HG03342 (cell line): ENCODE measurements at regions not wholly inside any gene's neighbourhood (a gene's known extent, or its start where the extent isn't known, plus 50 kb on each side); places are given as distances from the start of the nearest gene placed in this dataset.

Experiments
- ATAC-seq: cut with Tn5 transposase; IDR thresholded peaks from one replicate; pipeline ENCODE4 v1.9.1; 2021; ENCODE audit warnings: mild to moderate bottlenecking, moderate library complexity; ENCODE audit not compliant: unreplicated experiment

DNA sequence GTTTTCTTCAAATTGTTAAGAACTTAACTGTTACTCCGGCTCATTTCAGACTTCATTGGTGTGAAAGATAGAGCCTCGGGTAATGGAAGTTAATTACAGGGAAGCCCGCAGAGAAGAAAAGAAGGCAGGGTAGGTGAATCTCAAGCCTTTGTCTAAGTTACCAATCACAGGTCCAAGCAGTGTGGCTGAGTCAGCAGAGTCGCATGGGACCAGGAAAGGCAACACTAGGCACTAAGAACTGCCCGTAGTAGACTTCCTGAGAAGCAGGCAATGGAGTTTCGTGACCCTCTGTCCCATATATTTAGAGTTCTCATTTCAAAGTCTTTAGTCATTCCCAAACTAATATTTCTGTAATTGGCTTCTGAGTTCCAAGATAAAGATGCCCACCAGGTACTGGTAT lies 122.9 kb upstream of the STT3B start:
- ATAC-seq: no peak

DNA sequence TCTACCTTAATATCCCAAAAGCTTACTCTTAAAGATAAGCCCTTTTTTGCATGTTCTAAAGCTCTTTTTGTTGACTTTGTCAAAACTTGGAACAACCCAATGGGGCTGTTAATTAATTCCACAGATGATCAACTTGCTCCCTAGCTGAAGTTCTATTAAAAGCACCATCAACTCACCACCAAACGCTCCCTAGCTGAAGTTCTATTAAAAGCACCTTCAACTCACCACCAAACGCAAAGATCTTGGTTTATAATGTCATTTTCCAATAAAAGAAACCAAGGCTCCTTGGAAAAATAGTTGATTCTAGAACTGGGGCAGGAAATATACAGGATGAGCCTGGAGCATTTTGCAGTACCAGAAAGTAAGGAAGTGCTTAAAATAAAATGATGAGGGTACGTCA lies 122.3 kb upstream of the STT3B start:
- no peak for ATAC-seq

DNA sequence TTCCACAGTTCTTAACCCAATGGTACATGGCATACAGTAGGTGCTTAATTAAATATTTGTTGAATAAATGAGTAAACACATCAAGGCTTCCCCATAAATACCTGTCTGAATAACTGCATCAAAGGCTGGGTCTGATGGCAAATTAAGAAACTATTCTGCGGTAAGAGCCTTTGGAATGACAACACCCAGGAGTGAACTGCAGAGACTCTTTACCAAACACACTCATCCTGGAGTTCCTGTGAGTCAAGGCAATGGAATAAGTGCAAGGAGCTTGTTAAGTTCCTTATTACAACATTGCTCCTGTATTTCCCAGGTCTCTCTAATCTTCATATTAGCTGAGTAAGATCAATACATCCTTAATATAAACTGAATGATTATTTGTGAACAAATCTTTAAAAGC lies 119.9 kb upstream of the STT3B start:
- no peak for ATAC-seq

DNA sequence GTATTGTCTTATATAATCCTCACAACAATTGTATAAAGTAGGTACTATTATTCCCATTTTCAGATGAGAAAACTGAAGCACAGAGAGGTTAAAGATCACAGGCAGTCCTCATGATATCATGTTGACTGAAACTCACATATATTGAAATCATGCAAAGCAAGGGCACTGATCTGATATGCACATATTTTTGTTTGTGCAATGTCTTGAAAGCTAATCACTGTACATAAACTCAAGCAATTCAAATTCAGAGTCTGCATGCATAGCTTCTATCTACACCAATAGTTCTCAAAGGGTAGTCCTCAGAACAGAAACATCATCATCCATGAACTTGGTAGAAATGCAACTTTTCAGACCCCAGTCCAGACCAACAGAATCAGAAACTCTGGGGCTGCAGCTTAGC lies 119.2 kb upstream of the STT3B start:
- no peak for ATAC-seq

DNA sequence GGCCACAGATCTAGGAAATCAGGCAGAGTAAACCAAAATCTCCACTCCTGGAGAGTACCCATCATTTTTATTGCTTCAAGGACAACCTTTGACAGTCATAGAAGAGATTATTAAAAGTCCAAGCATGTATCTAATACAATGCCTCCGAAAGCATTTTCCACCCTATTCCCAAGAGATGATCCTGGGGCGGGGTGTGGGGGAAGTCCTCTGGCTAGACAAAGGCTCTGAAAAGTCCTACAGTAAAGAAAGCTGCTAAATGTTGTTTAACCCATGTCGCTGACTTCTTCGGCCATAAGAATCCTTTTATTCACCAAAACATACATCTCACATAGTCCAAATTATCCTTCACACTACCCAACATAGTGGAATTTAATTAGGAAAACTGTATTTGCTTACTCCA lies 115.7 kb upstream of the STT3B start:
- no peak for ATAC-seq

DNA sequence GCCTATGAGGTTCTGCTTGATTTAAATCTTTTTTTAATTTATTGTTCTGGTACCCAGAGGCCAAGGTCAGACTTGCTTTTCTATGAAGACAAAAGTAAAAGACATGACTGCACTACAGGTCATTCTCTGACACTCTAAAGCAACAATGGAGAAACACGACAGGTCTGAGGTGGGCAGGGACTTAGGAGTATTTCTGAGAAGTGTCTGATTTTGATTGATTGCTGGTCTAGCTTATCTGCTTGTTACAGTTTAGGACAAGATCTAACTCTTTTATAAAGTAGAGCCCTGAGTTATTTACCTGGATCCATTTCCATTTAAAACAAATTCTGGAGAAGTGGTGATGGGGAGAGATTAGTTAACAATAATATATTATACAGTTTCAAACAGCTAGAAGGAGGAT lies 115.2 kb upstream of the STT3B start:
- ATAC-seq: no peak

DNA sequence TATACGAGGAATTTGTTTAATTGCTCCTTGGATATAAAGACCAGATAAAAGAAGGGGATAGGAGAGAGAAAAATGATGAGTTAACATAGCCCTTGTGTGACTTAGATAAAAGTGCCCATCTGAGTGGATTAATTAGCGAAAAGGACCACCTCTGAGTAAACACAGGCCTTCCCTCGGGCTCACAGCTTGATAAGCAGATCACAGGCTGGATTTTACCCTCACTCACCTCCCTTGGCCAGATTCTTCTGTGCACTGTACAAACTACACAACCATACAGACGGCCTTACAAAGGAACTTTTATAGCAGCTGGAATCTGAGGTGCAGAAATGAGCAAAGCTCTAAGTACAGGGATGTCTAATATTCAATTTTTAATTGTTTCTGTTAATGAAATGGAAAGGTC lies 112.4 kb upstream of the STT3B start:
- ATAC-seq: no peak

DNA sequence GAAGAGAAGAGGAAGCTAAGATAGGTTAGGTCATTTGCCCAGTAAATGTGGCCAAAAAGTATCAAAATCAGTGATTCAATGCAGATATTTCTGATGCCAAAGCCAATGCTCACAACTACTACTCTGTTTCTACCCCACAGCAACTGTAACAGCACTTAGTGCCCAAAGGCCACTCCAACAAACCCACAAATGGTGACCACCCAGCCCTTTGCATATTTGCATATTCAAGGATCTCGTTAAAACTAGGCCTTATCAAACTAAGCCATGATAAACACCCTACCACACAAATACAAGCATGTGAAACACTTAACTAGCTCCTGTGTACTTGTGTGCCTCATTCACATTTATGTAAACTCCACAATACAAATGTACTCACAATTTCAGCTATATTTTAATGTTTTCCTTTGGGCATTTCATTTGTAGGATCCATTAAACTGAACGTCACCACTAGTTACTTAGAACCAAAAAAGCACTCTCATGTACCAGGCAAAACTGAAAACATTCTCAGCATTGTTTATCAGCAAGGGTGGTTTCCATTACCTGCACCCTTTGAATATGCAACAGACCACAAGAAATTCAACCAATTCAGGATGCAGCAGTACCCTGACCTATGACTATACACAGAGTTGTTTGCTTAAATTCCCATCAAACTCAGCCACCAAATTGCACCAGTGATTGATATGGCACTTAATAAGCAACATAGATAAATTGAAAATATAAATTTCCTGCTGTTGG lies 111.2 kb upstream of the STT3B start:
- ATAC-seq: no peak

DNA sequence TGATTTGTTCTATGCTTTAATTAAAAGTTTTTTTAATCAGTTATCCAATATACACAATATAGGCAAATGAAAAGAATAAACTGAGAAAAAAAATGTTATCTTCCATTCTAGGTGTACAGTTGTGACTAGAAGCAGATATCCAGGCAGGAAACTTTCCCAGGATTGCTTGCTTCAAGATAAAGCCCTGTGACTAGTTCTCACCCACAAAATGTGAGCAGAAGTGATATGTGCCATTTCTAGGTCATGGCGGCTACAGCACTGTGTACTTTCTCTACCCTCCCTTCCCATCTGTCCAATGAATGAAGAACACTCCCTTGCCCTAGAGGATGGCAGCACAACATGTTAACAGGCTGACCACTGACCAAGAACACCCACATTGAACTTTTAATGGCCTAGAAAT lies 110.5 kb upstream of the STT3B start:
- ATAC-seq: no peak

DNA sequence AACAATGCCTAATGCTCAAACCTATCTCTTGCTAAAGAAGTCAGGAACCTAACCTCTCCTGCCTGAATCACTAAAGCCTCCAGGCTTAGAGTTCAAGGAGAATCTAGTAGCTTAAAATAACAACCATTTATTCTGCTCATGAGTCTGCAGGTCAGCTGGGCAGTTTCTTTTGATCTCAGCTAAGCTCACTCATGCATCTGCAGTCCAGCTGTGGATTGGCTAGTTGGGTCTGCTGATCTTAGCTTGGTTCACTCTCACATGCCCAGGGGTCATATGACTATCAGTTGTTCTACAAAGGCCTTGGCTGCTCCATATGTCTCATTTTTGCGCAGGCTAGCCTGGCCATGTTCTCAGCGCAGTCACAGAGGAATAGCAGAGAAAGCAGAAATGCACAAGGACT lies 109.2 kb upstream of the STT3B start:
- ATAC-seq: no peak

DNA sequence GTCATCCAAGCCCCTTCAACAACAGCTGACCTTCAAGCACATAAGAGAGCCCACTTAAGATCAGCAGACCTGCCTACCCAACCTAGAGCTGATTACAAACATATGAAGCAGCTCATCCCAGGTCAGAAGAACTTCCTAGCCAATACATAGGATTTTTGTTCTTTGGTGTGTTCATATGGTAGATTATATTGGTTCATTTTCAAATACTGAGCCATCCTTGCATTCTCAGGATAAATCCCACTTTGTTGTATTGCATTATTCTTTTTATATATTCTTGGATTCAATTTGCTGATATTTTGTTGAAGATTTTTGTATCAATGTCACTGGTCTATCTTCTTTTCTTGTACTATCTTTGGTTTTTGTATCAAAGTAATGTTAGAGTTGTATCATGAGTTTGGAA lies 107.3 kb upstream of the STT3B start:
- ATAC-seq: no peak

DNA sequence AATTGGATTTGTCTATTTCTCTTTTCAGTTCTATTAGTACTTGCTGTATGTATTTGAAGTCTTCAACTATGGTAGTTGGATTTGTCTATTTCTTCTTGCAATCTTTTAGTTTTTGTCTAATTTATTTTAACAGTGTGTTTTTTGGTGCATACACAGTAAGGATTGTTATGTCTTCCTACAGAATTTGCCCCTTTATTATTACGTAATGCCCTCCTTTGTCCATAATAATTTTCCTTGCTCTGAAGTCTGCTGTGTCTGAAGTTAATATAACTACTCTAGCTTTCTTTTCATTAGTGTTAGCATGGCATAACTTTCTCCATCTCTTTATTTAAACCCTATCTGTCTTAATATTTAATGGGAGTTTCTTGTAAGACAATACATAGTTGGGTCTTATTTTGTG lies 105.1 kb upstream of the STT3B start:
- ATAC-seq: no peak

DNA sequence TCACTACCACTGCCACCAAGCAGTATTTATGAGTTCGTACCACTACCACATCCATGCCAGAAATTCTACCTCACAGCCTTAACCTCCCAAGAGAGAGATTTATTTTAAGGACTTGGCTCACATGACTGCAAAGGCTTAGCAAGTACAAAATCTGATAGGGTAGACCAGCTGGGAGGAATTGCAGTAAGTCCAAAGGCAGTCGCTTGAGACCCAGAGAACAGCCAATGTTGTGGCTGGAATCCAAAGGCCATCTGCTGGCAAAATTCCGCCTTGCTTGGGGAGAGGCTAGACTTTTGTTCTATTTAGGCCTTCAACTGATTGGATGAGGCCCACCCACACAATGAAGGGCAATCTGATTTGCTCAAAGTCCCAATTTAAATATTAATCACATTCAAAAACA lies 101.4 kb upstream of the STT3B start:
- no peak for ATAC-seq

DNA sequence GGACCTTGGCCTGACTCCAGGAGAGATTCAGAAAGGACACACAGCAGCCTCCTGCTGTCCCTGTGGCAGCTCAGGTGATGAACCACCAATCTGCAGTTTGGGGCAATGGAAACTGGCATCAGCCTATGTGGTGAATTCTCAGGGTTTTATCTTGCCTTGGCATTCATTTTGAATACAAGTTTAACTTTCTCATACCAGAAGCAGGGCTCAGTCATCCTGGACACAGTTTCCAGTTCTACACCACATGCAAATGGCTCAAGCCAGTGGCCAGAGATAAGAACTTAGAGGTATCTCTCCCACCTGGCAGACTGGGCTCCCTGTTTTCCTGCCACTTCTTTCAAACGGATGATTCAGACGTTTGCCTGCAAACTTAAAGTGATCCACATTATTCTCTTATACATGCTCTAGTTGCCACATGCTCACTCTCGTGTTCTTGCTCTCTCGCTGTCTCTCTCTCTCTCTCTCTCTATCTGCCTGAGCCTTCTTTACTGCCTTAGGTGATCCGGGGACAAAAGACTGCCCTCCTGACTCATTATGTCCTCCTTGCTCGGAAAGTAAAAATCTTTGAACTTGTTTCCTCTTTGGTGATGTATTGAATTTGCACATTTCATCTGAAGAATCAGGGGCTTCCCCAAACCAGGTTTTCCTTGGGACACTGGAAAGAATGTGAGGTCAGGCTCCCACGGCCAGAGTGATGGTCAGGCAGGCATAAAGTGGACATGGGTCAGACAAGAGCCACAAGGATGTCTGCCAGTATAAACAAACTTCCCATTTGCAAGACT lies 99.6 kb upstream of the STT3B start:
- no peak for ATAC-seq

DNA sequence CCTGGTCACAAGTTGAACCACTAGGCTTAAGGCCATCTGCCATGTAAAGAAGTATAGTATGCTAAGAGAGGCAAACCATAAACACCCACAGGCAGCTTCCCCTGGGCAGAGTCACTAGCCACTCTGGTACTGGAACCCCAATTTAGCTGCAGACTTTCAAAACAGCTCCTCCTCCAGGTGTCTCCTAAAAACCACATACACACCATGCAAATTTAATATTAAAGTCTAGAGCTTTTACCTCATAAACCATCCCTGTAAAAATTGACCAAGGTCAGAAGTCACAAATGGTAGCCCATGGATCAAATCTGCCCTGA lies 99.1 kb upstream of the STT3B start:
- ATAC-seq: no peak

DNA sequence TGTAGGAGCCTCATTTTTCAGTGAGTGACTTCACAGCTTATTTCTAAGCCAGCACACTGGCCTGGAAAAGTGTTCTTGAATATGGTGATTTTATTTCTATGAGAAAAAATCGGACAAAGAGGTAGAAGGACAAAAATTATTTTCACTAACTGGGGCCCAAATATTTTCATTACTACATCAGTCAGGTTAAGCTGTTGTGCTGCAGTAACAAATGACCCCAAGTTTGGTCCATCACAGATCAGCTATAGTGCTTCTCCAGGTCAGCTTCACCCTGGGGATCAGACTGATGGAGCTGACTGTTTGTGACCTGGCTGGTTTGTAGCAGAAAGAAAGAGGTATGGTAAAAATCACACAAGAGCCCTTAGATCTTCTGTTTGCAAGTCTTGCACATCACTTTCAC lies 97.9 kb upstream of the STT3B start:
- no peak for ATAC-seq

DNA sequence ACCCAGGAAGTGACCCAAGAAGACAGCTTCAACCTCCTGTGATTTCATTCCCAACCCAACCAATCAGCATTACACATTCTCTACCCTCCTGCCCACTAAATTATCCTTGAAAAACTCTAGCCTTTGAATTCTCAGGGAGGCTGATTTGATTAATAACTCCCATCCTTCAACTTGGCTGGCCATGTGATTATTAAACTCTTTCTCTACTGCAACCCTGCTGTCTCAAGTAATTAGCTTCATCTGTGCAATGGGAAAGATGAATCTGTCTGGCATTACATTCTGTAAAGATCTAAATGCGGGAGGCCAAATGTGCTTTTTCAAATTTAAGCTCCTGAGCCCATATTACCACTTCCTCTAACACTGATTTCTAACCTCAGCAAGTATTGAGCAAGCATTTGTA lies 95.9 kb upstream of the STT3B start:
- ATAC-seq: no peak

DNA sequence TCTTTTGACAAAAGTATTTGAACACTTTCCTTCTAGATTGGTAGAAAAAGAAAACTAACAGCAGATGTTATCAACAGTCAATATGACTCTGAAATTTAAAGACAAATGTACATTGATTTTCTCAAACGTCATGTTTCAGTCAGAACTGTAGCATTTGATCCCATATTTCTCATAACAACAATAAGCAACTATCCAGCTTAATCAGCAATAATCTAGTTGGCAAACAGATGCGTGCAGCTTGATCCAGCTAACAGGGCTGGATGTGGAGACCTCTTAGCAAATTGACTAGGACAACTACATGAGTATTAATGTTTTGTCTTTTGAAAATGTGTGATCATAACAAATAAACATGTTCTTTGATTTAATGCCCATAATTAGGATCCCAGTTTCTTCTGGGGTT lies 94.0 kb upstream of the STT3B start:
- no peak for ATAC-seq

DNA sequence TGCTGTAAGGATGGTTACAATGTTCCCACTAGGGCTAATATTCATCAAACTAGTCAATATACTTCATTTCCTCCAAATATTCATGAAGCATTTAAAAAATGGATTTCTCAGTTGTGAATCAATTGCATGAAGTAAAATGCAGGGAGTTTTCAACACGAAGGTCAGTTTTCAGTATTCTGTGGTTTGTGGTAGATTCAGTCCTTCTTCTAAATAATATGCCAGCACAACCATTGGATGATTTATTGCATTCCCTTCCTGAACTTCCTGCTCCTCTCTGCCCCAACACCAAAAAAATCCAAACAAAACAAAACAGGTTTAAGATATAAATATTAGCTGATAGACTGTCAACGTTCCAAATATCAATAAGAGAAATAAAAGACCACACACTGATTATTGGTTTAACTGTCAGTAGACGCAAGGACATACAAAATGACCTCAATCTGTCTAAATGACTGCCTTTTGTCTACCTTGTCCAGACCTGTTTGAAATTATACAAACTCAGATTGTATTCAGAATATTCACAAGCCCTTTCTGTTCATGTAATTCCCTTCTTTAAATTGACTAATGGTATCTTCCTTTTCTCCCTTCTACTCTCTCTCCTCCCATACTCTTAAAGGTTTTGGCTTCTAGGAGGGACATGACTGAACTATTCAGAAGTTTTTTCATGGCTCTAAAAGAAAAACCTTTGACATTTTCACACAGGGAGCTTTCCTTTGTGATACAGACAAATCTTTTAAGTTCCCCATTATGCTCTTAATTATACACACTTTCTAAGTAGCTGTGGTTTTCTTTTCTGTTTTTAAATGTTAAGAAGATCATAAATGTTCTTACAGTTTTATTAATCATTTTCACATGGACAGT lies 92.6 kb upstream of the STT3B start:
- ATAC-seq: no peak

DNA sequence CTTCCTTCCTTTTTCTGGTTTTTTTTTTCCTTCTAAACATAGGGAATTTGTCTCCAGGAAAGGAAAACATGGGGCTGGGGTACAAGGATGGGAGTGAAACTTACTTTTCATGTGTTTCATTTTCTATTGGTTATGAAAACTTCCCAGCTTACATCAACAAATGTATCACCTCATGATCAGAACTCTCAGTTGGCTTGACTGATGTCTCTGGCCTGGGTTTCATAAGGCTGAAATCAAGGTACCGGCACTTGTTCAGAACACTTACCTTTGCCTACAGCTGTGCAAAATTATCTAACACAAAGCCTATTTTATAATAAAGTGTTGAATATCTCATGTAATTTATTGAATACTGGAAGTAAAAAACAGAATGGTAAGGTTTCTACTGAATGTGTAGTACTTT lies 91.8 kb upstream of the STT3B start:
- no peak for ATAC-seq

DNA sequence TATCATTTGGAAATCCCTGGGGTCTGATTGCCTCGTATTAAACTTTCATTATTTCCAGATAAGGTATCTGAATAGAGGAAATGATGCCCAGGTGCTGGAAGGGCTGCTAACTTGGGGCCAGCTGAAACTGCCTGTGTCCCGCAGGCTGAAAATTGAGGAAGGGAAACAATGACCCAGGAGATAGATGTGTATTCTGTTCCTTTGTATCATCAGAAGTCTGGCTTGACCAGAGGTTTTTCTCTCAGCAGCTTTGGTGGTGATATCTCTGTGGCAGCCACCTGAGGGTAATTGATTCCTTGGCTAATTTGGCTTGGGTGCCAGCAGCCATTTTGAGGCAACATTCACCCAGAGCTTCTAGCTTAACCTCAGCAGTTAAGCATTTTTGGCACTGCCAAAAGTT lies 90.0 kb upstream of the STT3B start:
- no peak for ATAC-seq
